ENCODE measurements at regions not wholly inside any gene's neighbourhood (a gene's known extent, or its start where the extent isn't known, plus 50 kb on each side); places are given as distances from the start of the nearest gene placed in this dataset.
"Not testable (repeated sequence)": the region's sequence is repeated elsewhere in the genome, so short reads cannot be mapped to it uniquely, and the experiment has no call there.

GRCh38 chr18:9022397-9023155 is 79.9 kb upstream of the NDUFV2 start:
- H3K4me1 Mint-ChIP-seq (ENCODE audit: low read depth, unreplicated experiment): peaks cover 3% of the 10 kb centered on the region
- DNase-seq: no peak
- no peaks in the 10 kb centered on the region for H3K9me3 Mint-ChIP-seq (ENCODE audit: low read depth, unreplicated experiment)
- no peaks in the 10 kb centered on the region for H3K36me3 Mint-ChIP-seq (ENCODE audit: insufficient read depth, unreplicated experiment)
- no peak overlapping the region for H3K27ac Mint-ChIP-seq (ENCODE audit: unreplicated experiment)
- H3K27me3 Mint-ChIP-seq (ENCODE audit: unreplicated experiment): no peaks in the 10 kb centered on the region
- TF ChIP-seq CTCF (IDR thresholded peaks at IDR 0.05; ENCODE audit: unreplicated experiment): no peak
- BruUV-seq (replicated peaks): no TSS peak
- intact Hi-C loops (cut with micrococcal nuclease; ENCODE audit: unreplicated experiment): no loop called here
- CTCF ChIA-PET: no interaction called here
- no peak overlapping the region for H3K4me3 Mint-ChIP-seq (ENCODE audit: low read depth, unreplicated experiment)

GRCh38 chr18:9024031-9024646 is 78.4 kb upstream of the NDUFV2 start:
- intact Hi-C loops (cut with micrococcal nuclease; ENCODE audit: unreplicated experiment); H3K27ac Mint-ChIP-seq (ENCODE audit: unreplicated experiment); H3K27me3 Mint-ChIP-seq (ENCODE audit: unreplicated experiment); CTCF ChIA-PET; H3K36me3 Mint-ChIP-seq (ENCODE audit: insufficient read depth, unreplicated experiment); H3K9me3 Mint-ChIP-seq (ENCODE audit: low read depth, unreplicated experiment); H3K4me3 Mint-ChIP-seq (ENCODE audit: low read depth, unreplicated experiment); DNase-seq; BruUV-seq (replicated peaks); H3K4me1 Mint-ChIP-seq (ENCODE audit: low read depth, unreplicated experiment): not testable (repeated sequence)

- no peak for DNase-seq
Measured at GRCh38 chr18:9025091-9025838, 77.2 kb upstream of the NDUFV2 start.

GRCh38 chr18:9029131-9029530 is 73.4 kb upstream of the NDUFV2 start:
- Mint-ChIP-seq H3K4me3 (ENCODE audit: low read depth, unreplicated experiment) (no peak overlapping the region), H3K27ac (ENCODE audit: unreplicated experiment) (no peak overlapping the region), H3K36me3 (ENCODE audit: insufficient read depth, unreplicated experiment) (no peaks in the 10 kb centered on the region), H3K27me3 (ENCODE audit: unreplicated experiment) (no peaks in the 10 kb centered on the region), H3K4me1 (ENCODE audit: low read depth, unreplicated experiment) (no peaks in the 10 kb centered on the region), H3K9me3 (ENCODE audit: low read depth, unreplicated experiment) (no peaks in the 10 kb centered on the region)
- no peak for TF ChIP-seq CTCF (IDR thresholded peaks at IDR 0.05; ENCODE audit: unreplicated experiment)
- CTCF ChIA-PET: no interaction called here
- DNase-seq: no peak
- intact Hi-C loops (cut with micrococcal nuclease; ENCODE audit: unreplicated experiment): no loop called here
- BruUV-seq (replicated peaks): no TSS peak

More at GRCh38 chr18:9025091-9025838, 77.2 kb upstream of the NDUFV2 start:
- no peaks in the 10 kb centered on the region for H3K36me3 Mint-ChIP-seq (ENCODE audit: insufficient read depth, unreplicated experiment)
- no peaks in the 10 kb centered on the region for H3K27me3 Mint-ChIP-seq (ENCODE audit: unreplicated experiment)
- CTCF ChIA-PET: no interaction called here
- no TSS peak for BruUV-seq (replicated peaks)
- intact Hi-C loops (cut with micrococcal nuclease; ENCODE audit: unreplicated experiment): no loop called here
- H3K4me3 Mint-ChIP-seq (ENCODE audit: low read depth, unreplicated experiment): no peak overlapping the region
- H3K4me1 Mint-ChIP-seq (ENCODE audit: low read depth, unreplicated experiment): no peaks in the 10 kb centered on the region
- no peaks in the 10 kb centered on the region for H3K9me3 Mint-ChIP-seq (ENCODE audit: low read depth, unreplicated experiment)
- no peak overlapping the region for H3K27ac Mint-ChIP-seq (ENCODE audit: unreplicated experiment)
- TF ChIP-seq CTCF (IDR thresholded peaks at IDR 0.05; ENCODE audit: unreplicated experiment): no peak

Data from Calu3 (cell line).